SK-N-SH treated with all-trans-retinoic acid at 6 μM for 48 hours (cell line): ENCODE measurements at regions not wholly inside any gene's neighbourhood (a gene's known extent, or its start where the extent isn't known, plus 50 kb on each side); places are given as distances from the start of the nearest gene placed in this dataset.
A peak's percentile ranks its signal among the peaks of the same experiment; 100 is the strongest.

Experiments
- ATAC-seq: fragments of 200-7000 bp; cut with Tn5 transposase; 3 replicates; pipeline ENCODE4 v1.9.1; 2020; ENCODE audit warnings: mild to moderate bottlenecking, moderate library complexity
- ARNTL ChIP-seq: fragments of 450-650 bp; formaldehyde crosslinking; IDR thresholded peaks from 2 replicates; pipeline ENCODE4 v1.5.0; 2020; ENCODE audit warnings: low read depth, mild to moderate bottlenecking, moderate library complexity, borderline replicate concordance
- BACH2 ChIP-seq: fragments of 250-450 bp; sonication (Bioruptor Pico); IDR thresholded peaks from 2 replicates; pipeline ENCODE4 v1.9.0; 2021; ENCODE audit warnings: mild to moderate bottlenecking, borderline replicate concordance
- CREB5 ChIP-seq: fragments of 250-450 bp; sonication (Bioruptor Pico); IDR thresholded peaks from 2 replicates; pipeline ENCODE4 v1.5.1; 2020; ENCODE audit warnings: low read depth, mild to moderate bottlenecking, moderate library complexity
- CSDC2 ChIP-seq: fragments of 250-450 bp; sonication (Bioruptor Pico); IDR thresholded peaks from 2 replicates; pipeline ENCODE4 v1.5.0; 2020; ENCODE audit warnings: mild to moderate bottlenecking, moderate library complexity
- CSRNP3 ChIP-seq: fragments of 250-450 bp; sonication (Bioruptor Pico); IDR thresholded peaks from 2 replicates; pipeline ENCODE4 v1.5.1; 2021; ENCODE audit warnings: mild to moderate bottlenecking, moderate library complexity
- ESRRG ChIP-seq: fragments of 250-450 bp; sonication (Bioruptor Pico); IDR thresholded peaks from 2 replicates; pipeline ENCODE4 v1.6.1; 2021; ENCODE audit warnings: mild to moderate bottlenecking
- ISL1 ChIP-seq: fragments of 250-450 bp; sonication (Bioruptor Pico); IDR thresholded peaks from 2 replicates; pipeline ENCODE4 v2.1.2; 2022; ENCODE audit warnings: mild to moderate bottlenecking, moderate library complexity
- OSR1 ChIP-seq: fragments of 250-450 bp; sonication (Bioruptor Pico); IDR thresholded peaks from 2 replicates; pipeline ENCODE4 v1.8.0; 2022; ENCODE audit warnings: moderate library complexity, mild to moderate bottlenecking, inconsistent platforms
- PATZ1 ChIP-seq: fragments of 250-450 bp; sonication (Bioruptor Pico); IDR thresholded peaks from 2 replicates; pipeline ENCODE4 v1.8.0; 2020; ENCODE audit warnings: mild to moderate bottlenecking, moderate library complexity, borderline replicate concordance
- PPARA ChIP-seq: fragments of 250-450 bp; sonication (Bioruptor Pico); IDR thresholded peaks from 2 replicates; pipeline ENCODE4 v1.5.0; 2020; ENCODE audit warnings: mild to moderate bottlenecking, borderline replicate concordance
- RARB ChIP-seq: fragments of 250-450 bp; sonication (Bioruptor Pico); IDR thresholded peaks from 2 replicates; pipeline ENCODE4 v1.8.0; 2021; ENCODE audit warnings: mild to moderate bottlenecking, moderate library complexity
- SNAI2 ChIP-seq: fragments of 250-450 bp; sonication (Bioruptor Pico); IDR thresholded peaks from 2 replicates; pipeline ENCODE4 v1.5.0; 2020; ENCODE audit warnings: mild to moderate bottlenecking, moderate library complexity
- TCF4 ChIP-seq: fragments of 250-450 bp; sonication (Bioruptor Pico); IDR thresholded peaks from 2 replicates; pipeline ENCODE4 v1.8.0; 2021; ENCODE audit warnings: mild to moderate bottlenecking, moderate library complexity, borderline replicate concordance
- TOX ChIP-seq: fragments of 250-450 bp; sonication (Bioruptor Pico); IDR thresholded peaks from 2 replicates; pipeline ENCODE4 v1.8.0; 2021; ENCODE audit warnings: mild to moderate bottlenecking, moderate library complexity, borderline replicate concordance
- TSHZ2 ChIP-seq: fragments of 250-450 bp; sonication (Bioruptor Pico); IDR thresholded peaks from 2 replicates; pipeline ENCODE4 v1.5.0; 2020; ENCODE audit warnings: mild to moderate bottlenecking, moderate library complexity
- ZC3H10 ChIP-seq: fragments of 250-450 bp; sonication (Bioruptor Pico); IDR thresholded peaks from 2 replicates; pipeline ENCODE4 v1.5.1; 2021; ENCODE audit warnings: mild to moderate bottlenecking, moderate library complexity
- ZFP3 ChIP-seq: fragments of 250-450 bp; sonication (Bioruptor Pico); IDR thresholded peaks from 2 replicates; pipeline ENCODE4 v1.5.0; 2020; ENCODE audit warnings: mild to moderate bottlenecking, moderate library complexity
- ZFP30 ChIP-seq: fragments of 450-650 bp; formaldehyde crosslinking; IDR thresholded peaks from 2 replicates; pipeline ENCODE4 v1.5.0; 2022; ENCODE audit warnings: mild to moderate bottlenecking, moderate library complexity
- ZNF565 ChIP-seq: fragments of 450-650 bp; formaldehyde crosslinking; conservative IDR thresholded peaks from 2 replicates; pipeline ENCODE4 v1.5.0; 2020; ENCODE audit warnings: low read depth, mild to moderate bottlenecking, moderate library complexity
- ZNF70 ChIP-seq: fragments of 450-650 bp; formaldehyde crosslinking; IDR thresholded peaks from 2 replicates; pipeline ENCODE4 v1.5.0; 2020; ENCODE audit warnings: mild to moderate bottlenecking, moderate library complexity

- ATAC-seq: peak; percentile 74
- TF ChIP-seq CREB5 (CRISPR knock-in tag) (no peak), PPARA (CRISPR knock-in tag) (no peak), ZNF70 (CRISPR knock-in tag) (no peak), ISL1 (CRISPR knock-in tag) (no peak), RARB (CRISPR knock-in tag) (no peak), SNAI2 (CRISPR knock-in tag) (no peak), TCF4 (no peak), ZC3H10 (CRISPR knock-in tag) (no peak), PATZ1 (CRISPR knock-in tag) (no peak), TOX (CRISPR knock-in tag) (no peak), ARNTL (CRISPR knock-in tag) (no peak), CSDC2 (CRISPR knock-in tag) (no peak), TSHZ2 (no peak), ZFP30 (CRISPR knock-in tag) (no peak), ZNF565 (no peak), ESRRG (CRISPR knock-in tag) (no peak)
These were observed 70.1 kb upstream of the ENPP6 start for GRCh38 chr4:184287697-184288255.

DNA sequence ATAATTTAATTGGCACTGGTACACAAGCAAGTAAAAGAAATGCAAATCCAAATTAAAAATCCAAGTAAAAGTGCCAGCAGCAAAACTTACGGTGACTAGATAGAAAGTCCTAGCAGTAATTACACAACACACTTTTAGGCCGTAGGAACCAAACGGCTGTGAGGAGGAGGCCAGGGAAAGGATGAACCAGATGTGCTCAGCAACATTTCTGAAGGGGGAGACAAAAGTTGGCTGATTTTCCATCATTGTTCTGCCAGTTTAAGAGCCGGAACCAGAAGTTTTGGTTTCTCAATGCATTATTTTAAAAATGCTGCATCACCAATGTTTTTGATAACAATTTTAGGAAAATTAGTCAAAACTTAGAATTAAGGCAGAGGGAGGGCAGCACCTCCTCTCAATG, 68.7 kb upstream of the ENPP6 start:
- ATAC-seq: no peak
- no peak for TF ChIP-seq OSR1 (CRISPR knock-in tag)
- TF ChIP-seq SNAI2 (CRISPR knock-in tag): no peak
- TF ChIP-seq TCF4: no peak
- no peak for TF ChIP-seq CSRNP3 (CRISPR knock-in tag)
- no peak for TF ChIP-seq CREB5 (CRISPR knock-in tag)
- no peak for TF ChIP-seq ESRRG (CRISPR knock-in tag)
- no peak for TF ChIP-seq ISL1 (CRISPR knock-in tag)
- TF ChIP-seq ZNF565: no peak
- no peak for TF ChIP-seq ZFP3 (CRISPR knock-in tag)
- no peak for TF ChIP-seq BACH2
- no peak for TF ChIP-seq PPARA (CRISPR knock-in tag)
- TF ChIP-seq ZFP30 (CRISPR knock-in tag): no peak
- TF ChIP-seq TSHZ2: no peak
- no peak for TF ChIP-seq PATZ1 (CRISPR knock-in tag)
